Stimulated activated CD4-positive, alpha-beta T cell treated with anti-CD3 and anti-CD28 coated beads, Interleukin-2, amount 100 ng/mL, for 48 hours (primary cell): ENCODE measurements at regions not wholly inside any gene's neighbourhood (a gene's known extent, or its start where the extent isn't known, plus 50 kb on each side); places are given as distances from the start of the nearest gene placed in this dataset.
"Not testable (repeated sequence)": the region's sequence is repeated elsewhere in the genome, so short reads cannot be mapped to it uniquely, and the experiment has no call there.

ENCODE experiments used
- DNase-seq, 2 donors: peaks; one replicate each; pipeline ENCODE4 v3.0.0-alpha.2; 2020

DNA sequence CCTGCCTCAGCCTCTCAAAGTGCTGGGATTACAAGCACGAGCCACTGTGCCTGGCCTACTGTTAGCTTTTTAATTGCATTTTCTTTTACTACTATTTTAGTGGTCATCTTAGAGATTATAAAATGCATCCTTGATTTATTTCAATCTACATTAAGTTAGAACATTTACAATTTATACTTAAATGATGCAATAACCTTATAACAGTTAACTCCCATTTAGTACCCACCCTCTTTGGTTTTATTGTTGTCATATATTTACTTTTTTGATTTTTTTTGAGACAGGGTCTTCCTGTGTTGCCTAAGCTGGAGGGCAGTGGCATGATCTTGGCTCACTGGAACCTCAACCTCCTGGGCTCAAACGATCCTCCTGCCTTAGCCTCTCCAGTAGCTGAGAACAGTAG, 77.3 kb downstream of the PPCDC start:
- no peak for DNase-seq

DNA sequence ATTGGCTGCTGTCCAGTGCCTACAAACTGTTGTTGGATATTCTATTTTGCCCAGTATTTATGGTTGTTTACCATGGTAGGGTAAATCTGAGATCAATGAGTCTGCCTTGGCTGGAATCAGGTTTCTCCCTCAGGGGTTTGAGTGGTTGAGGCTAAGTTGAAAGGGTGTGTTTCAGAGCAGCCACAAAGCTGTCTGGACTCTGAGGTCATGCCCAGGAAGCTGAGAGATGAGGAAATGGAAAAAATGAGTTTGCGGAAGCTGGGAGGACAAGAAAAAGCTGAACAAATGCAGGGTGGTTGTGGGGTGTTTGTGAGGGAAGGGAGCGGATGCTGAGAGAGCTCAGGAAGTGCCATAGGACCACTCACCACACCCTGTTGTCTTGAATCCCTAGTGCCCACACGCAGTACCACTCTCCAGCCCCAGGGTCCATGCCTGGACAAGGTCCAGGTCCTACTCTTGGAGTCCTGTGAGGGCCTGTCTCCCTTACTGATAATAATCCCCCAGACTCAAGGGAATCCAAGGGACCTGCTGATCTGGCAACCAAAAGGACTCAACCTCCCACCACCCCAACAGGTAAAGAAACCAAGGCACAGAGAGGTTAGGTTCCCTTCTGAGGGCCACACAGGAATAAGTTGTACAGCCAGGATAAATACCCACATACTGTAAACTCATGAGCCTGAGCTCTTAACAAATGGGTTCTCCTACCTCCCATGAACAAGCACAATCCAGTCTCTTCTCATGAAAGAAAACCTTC, 81.6 kb downstream of the PPCDC start:
- peak in 1 of 2 donors; percentile 11 for DNase-seq

DNA sequence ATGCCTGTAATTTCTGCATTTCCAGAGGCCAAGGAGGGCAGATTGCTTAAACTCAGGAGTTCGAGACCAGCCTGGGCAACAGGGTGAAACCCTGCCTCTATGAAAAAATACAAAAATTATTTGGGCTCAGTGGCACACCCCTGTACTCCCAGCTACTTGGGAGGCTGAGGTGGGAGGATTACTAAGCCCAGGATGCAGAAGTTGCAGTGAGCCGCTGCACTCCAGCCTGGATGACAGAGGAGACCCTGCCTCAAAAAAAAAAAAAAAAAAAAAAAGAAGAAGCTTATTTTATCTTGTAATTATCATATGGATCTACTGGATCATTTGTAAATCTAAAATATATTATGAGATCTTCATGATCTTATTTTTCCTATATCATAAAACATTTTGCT, 84.1 kb downstream of the PPCDC start:
- DNase-seq, result no peak

DNA sequence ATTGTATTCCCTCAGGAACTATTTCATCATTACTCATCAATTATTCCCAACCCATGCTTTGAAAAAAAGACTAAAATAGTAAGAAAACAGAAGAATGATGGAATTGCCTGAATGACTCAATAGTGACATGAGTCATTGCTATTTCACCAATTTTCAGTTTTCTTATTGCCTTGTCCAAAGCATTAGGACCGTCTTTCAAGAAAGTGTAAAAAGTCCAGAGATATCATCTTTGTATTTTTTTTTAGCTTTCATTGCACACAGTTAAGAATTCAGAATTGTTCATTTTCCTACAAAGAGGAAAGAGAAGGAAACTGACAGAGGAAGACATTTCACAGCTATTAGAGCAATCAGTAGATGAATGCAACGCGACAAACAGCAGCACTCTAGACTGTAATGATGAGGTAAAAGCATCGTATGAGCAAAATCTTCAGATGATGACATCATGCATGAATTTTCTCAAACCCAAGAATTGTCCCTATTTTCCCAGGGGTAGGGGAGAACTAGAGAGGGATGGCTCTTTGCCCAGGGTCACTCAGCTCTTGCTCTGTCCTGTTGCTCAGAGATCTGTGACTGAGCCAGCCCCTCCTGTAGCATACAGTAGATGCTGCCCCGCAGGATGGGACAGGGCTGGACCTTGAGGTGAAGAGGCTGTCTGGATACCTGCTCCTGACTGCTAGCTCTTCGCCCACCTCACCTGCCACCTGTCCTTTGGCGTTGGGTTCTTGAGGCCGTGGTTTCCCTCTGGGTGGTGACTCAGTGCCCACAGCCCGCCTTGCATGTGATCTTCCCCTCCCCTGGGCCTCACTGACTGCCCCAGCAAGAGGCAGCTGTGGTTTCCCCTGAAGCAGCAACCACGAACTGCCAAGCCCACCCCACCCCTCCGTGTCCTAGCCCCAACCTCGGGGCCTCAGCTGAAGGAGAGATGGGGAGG, 84.8 kb downstream of the PPCDC start:
- peak; percentile 42 to 47 for DNase-seq

DNA sequence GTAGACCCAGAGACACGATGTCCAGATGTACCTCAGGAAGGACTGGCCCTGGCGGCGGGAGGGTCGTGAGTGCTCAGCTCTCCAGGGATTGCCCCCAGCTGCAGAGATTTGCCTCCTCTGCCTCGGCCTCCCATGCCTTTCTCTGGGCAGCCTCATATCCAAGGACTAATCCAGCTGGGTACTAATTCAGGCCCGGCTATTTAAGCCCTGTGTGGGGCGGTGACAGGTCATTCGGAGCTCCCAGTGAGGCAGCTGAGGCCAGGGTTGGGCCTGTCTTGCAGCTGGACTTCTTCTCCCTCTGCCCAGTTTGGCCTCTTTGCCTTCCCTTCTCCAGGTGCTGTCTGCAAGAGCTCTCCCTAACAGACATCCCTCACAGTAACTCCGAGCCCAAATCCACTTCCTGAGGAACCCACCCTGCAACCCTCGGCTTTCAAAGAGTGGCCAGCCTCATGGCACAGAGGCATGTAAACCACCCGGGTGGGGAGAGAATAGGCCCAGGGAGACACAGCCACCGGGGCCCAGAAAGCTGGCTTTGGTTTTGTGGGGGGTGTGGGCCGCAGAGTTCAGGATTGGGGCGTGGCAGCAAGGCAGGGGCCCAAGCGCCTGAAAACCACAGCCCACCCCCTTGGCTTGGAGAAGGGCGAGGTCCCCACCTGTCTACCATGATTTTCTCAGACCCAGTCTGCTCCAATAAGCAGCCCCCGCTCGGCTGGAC, 85.8 kb downstream of the PPCDC start:
- no peak for DNase-seq

DNA sequence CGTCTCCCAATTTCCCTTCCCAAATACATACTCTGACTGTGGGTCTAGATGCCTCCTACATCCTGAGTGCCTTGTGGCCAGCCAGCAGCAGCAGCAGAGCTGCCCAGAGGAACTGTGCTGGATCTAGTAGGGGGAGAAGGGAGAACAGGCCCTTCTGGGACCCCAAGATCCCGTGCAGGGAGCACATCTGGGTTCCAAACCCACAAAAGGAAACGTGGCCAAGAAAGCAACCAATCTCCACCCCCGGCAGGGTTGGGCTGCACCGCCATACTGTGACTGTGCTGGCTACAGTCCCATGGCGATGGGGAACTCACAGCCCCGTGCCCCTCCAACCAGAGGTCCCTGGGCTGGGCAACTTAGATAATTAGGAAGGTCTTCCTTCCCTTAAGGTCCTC, 86.3 kb downstream of the PPCDC start:
- no peak for DNase-seq

DNA sequence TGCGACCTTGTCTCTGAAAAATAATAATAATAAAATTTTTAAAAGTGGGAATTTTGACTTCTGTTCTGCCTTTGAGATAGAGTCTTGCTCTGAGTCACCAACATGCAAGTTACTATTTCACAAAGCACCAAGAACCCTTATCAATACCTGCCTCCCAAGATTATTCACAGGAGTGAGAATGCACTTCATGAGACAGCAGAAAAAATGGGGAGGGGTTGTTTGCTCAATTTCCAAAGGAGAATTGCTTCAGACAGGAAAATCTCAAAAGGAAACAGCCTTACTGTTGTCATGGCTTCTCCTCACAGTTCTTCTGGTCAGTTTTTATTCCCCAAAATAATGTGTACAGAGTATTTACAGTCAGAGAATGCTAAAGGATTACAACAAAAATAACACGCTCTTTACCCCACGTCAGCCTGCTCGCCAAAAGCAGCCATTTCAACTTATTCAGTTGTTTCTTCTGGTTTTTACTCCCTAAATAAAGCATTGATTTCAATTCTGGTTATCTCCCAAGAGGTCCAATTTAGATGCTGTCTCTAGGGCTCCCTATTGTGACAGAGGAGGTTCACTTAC, 89.0 kb downstream of the PPCDC start:
- no peak for DNase-seq

DNA sequence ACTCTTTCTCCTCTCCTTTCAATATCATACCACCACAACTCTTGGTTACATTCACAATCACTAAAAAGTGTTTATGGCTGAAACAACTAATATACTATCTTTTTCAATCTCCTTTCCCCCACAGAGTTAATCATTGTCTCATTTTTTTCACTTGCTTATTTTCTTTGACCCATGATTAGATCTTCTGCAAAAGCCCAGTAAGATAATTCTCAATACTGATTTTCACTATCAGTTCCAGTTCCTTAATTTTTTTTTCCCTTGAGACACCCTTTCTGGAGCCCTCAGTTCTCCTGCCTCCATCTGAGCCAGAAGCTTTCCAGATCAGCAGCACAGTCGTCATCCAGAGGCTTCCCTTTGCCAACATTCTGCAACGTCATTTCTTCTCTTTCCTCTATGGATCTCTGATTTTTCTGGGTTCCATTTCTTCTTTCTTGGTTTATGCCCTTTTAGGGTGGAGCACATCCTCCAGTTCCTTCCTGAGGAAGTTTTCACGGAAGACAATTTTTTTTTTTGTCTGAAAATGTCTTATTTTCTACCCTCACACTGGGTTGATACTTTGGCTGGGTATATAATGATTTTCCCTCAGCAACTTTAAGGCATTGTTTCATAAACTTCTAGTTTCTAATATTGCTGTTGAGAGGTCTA, 88.7 kb upstream of the C15orf39 start:
- DNase-seq, result no peak

DNA sequence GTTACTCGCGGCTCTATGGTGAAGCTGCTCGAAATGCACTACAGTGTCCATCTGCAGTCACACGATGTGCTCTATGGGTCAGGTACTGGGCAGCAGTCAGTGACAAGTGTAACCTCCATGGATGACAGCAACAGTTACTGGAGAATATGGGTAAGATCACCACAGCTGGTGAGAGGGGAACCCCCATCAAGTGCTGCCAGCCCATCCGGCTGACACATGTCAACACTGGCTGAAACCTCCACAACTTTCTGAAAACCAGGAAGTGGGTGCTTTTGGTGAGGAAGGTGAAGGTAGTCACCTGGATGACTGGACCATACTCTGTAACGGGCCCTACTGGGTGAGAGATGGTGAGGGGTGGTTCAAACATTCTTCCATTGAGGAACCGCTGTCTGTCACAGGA, 87.4 kb upstream of the C15orf39 start:
- DNase-seq, result no peak

DNA sequence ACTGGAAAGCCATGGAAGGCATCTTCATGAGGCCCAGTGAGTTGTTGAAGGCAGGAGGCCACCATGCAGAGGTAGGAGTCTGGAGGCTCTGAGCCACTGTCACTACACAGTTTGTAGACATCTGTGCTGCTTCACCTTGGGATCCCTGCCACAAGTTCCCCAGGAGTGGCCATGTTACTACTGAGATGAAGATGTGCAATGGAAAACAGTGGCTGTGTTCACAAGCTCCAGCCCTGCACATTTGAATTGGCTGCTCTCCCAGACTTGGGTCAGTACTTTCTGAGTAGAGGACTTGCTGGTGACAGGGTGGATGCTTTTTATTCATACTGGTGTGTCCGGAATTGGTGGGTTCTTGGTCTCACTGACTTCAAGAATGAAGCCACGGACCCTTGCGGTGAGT, 86.9 kb upstream of the C15orf39 start:
- no peak for DNase-seq

DNA sequence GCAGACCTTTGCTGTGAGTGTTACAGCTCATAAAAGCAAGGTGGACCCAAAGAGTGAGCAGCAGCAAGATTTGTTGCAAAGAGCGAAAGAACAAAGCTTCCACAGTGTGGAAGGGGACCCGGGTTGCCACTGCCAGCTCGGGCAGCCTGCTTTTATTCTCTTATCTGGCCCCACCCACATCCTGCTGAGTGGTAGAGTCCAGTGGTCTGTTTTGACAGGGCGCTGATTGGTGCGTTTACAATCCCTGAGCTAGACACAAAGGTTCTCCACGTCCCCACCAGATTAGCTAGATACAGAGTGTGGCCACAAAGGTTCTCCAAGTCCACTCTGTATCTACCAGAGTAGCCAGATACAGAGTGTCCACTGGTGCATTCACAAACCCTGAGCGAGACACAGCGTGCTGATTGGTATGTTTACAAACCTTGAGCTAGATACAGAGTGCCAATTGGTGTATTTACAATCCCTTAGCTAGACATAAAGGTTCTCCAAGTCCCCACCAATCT, 86.2 kb upstream of the C15orf39 start:
- DNase-seq, result not testable (repeated sequence)

DNA sequence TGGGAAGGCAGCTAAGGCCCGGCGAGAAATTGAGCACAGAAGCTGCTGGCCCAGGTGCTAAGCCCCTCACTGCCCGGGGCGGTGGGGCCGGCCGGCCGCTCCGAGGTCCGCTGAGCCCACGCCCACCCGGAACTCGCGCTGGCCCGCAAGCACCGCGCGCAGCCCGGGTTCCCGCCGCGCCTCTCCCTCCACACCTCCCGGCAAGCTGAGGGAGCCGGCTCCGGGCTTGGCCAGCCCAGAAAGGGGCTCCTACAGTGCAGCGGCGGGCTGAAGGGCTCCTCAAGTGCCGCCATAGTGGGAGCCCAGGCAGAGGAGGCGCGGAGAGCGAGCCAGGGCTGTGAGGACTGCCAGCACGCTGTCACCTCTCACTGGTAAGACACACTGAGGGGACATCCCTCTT, 85.5 kb upstream of the C15orf39 start:
- not testable (repeated sequence) for DNase-seq

DNA sequence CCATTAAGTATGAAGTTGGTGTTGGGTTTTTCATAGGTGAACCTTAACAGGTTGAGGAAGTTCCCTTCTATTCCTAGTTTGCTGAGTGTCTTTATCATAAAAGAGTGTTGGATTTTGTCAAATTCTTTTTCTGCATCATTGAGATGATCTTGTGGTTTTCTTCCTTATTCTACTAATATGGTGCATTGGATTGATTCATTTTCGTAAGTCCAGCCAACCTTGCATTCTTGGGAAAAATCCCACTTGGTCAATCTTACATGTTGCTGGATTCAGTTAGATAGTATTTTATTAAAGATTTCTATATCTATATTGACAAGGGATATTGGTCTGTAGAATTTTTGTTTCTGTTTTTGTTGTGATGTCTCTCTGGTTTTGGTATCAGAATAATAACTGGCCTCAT, 83.7 kb upstream of the C15orf39 start:
- DNase-seq, result no peak

DNA sequence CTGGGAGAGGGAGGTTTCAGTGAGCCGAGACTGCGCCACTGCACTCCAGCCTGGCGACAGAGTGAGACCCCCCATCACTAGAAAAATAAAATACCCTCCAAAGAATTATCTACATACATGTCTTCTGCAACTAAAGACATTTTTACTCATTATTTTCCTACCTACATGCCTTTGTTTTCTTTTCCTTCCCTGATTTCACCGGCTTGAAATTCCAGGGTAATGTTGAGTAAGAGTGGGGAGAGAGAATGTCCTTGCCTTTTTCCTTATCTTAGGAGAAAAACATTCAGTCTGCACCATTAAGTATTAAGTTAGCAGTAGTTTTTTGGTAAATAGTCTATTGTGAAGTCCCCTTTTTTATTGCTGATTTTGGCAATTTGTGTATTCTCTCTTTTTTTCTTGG, 82.4 kb upstream of the C15orf39 start:
- not testable (repeated sequence) for DNase-seq

DNA sequence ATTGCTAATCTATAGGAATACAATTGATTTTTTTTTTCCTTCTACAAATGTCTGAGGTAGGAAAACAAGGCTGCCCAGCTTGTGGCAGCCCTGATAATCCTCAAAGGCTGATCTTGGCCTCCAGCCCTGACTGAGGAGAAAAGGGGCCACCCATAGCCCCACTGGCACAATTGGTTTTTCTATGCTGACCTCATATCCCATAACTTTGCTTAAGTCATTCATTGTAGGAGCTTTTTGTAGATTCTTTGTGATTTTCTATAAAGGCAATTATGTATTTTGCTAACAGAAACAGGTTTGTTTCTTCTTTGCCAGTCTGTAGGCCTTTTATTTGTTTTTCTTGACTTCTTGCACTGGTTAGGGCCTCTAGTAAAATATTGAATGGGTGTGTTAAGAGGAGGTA, 80.2 kb upstream of the C15orf39 start:
- DNase-seq, result no peak

DNA sequence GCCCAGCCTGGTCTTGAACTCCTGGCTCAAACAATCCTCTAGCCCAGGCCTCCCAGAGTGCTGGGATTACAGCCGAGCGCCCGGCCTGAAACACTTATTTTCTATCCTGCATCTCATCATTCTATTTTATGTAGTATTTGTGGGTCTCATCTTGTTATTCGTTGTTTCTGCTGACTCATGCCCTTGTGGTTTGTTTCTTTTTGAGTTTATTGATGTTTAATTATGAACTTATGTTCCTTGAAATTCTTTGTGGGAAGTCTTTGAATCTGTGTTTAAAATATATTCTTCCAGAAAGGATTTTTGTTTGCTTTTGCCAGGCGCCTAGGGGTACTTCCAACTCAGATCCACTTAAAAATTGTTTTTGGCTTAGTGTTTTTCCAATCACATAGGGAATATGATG, 78.3 kb upstream of the C15orf39 start:
- DNase-seq, result no peak

DNA sequence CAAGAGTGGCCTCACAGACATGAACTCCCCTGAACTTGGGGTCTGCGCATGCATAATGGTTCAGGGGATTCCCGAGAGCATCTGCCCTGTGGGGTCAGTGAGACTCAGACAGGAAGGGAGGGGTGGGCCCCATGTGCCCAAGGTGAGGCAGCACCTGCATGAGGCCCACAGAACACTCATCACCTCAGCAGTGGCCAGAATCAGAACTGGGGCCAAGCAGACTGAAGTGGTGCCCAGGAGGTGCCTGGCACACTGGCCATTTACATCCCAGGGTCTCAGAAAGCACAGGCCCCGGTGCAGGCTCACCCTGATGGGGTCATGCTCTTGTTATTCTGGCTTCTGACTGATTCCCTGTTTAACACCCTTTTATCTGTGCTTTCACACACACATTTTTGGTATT, 77.4 kb upstream of the C15orf39 start:
- DNase-seq, result not testable (repeated sequence)

DNA sequence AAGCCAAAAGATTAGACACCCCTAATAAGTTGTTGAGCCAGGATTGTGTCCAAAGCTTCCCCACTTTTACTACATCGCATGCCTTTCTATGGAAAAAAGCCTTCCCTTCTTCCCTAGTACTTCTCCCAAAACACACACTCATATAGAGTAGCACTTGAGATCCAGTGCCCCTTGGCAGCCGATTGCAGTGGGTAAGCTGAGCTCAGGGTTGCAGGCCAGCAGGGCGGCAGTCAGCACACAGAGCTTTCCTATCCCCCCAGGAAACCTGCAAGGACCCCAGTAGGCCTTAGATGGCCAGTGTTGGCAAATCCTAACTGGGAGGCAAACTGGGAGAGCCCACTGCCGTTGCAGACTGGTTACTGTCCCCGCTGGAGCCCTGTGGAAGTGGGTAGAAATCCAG, 75.7 kb upstream of the C15orf39 start:
- DNase-seq, result no peak

DNA sequence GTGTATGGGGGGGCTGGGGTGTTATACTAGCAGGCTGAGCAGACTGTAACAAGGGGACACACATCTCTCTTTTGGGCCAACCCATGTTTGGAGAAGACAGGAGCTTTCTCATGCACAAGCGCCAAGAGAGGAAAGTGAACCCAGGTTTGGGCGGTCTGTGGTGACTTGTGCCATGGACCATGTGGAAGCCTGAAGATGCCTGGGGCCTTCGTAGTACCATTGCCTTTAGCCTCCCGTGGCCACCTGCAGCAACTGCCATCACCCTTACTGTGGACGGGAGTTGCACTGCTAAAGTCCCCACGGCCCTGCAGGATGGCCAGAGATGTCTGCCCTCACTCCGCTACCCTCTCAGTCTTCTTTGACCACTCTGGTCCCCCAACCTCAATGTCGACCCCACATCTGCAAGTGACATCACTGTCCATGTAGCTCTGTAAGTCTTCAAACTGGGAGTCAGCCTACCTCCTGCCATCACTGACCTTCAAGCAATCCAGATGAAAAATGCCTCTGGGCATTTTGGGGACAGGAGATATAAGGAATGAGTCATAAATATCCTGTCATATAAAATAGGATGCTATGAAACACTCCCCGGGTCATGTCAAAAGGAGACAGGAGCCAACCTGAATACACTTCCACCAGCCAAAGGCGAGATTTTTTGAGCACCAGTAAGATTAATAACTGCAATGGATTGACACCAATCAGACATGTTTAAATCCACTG, 74.7 kb upstream of the C15orf39 start:
- DNase-seq, result no peak

DNA sequence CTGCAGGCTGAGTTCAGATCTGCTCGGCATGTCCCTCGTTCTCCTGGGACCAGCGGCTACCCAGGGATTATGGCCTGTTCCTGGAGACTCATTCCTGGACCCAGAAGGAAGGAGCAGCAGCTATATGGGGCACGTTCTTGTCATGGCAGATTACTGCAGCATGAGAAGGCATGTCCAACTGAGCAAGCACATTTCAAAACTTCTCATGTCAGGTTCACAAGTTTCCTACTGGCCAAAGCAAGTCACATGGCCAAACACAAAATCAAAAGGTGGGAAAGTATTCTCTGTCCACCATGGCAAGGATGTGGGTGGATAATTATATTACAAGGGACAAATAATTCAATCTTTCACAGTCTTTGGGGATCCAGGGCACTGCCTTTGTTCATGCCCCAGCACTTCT, 71.9 kb upstream of the C15orf39 start:
- no peak for DNase-seq

DNA sequence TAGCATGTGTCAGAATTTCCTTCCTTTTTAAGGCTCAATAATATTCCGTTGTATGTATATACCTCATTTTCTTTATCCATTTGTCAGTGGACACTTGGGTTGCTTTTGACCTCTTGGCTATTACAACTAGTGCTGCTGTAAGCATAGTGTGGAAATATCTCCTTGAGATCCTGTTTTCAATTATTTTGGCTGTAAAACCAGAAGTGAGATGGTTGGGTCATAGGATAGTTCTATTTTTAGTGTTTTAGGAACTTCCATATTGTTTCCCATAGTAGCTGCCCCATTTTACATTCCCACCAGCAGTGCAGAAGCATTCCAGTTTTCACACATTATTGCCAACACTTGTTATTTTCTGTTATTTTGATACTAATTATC, 70.4 kb upstream of the C15orf39 start:
- no peak for DNase-seq

DNA sequence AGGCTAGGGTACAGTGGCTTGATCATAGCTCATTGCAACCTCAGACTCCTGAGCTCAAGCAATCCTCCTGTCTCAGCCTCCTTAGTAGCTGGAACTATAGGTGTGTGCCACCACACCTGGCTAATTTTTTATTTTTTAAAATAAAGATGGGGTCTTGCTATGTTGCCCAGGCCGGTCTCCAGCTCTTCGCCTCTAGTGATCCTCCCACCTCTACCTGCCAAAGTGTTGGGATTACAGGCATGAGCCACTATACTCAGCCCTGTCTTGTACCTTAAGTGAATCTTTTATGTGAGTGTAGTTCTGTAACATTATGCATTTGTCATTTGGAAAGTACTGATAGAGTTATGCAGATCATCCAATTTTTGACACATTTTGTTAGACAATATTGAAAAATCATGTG, 66.9 kb upstream of the C15orf39 start:
- no peak for DNase-seq
